ENCODE measurements at regions not wholly inside any gene's neighbourhood (a gene's known extent, or its start where the extent isn't known, plus 50 kb on each side); places are given as distances from the start of the nearest gene placed in this dataset.

- Histone ChIP-seq H3K27ac (ENCODE audit: low read depth in 1 of 2, low read length in 1 of 2) (no peak overlapping the region), H3K4me3 (no peak overlapping the region), H3K9ac (ENCODE audit: insufficient read depth in 1 of 2, low read length in 2 of 2) (no peak overlapping the region), H3K36me3 (ENCODE audit: control insufficient read depth in 4 of 4, insufficient read depth in 4 of 4, low read length in 4 of 4) (no peaks in the 10 kb centered on the region), H3K4me1 (ENCODE audit: control insufficient read depth in 5 of 5, insufficient read depth in 5 of 5, low read length in 5 of 5) (no peaks in the 10 kb centered on the region), H3K9me3 (ENCODE audit: control insufficient read depth in 4 of 4, insufficient read depth in 3 of 4, low read length in 3 of 4) (no peaks in the 10 kb centered on the region), H3K27me3 (ENCODE audit: control insufficient read depth in 3 of 3, insufficient read depth in 3 of 3, low read length in 2 of 3) (no peaks in the 10 kb centered on the region)
- WGBS, 2 donors, result 63 to 70% methylated on average over 1 of the region's 1 CpG
- DNase-seq (peak in 1 of 3 donors; percentile 17), ATAC-seq (ENCODE audit: insufficient read depth, low FRiP score) (no peak)
- TF ChIP-seq, protein P1, sequence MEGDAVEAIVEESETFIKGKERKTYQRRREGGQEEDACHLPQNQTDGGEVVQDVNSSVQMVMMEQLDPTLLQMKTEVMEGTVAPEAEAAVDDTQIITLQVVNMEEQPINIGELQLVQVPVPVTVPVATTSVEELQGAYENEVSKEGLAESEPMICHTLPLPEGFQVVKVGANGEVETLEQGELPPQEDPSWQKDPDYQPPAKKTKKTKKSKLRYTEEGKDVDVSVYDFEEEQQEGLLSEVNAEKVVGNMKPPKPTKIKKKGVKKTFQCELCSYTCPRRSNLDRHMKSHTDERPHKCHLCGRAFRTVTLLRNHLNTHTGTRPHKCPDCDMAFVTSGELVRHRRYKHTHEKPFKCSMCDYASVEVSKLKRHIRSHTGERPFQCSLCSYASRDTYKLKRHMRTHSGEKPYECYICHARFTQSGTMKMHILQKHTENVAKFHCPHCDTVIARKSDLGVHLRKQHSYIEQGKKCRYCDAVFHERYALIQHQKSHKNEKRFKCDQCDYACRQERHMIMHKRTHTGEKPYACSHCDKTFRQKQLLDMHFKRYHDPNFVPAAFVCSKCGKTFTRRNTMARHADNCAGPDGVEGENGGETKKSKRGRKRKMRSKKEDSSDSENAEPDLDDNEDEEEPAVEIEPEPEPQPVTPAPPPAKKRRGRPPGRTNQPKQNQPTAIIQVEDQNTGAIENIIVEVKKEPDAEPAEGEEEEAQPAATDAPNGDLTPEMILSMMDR (IDR thresholded peaks at IDR 0.05; ENCODE audit: control extremely low read depth, extremely low read depth), result no peak
Observed at GRCh38 chr13:74336546-74336945, 202.3 kb upstream of the KLF12 start.

GRCh38 chr13:74335370-74335769 lies 201.2 kb upstream of the KLF12 start:
- Histone ChIP-seq H3K9me3 (ENCODE audit: control insufficient read depth in 4 of 4, insufficient read depth in 3 of 4, low read length in 3 of 4) (no peaks in the 10 kb centered on the region), H3K27ac (ENCODE audit: low read depth in 1 of 2, low read length in 1 of 2) (no peak overlapping the region), H3K36me3 (ENCODE audit: control insufficient read depth in 4 of 4, insufficient read depth in 4 of 4, low read length in 4 of 4) (no peaks in the 10 kb centered on the region), H3K4me1 (ENCODE audit: control insufficient read depth in 5 of 5, insufficient read depth in 5 of 5, low read length in 5 of 5) (no peaks in the 10 kb centered on the region), H3K27me3 (ENCODE audit: control insufficient read depth in 3 of 3, insufficient read depth in 3 of 3, low read length in 2 of 3) (no peaks in the 10 kb centered on the region), H3K4me3 (no peak overlapping the region), H3K9ac (ENCODE audit: insufficient read depth in 1 of 2, low read length in 2 of 2) (no peak overlapping the region)
- ATAC-seq (ENCODE audit: insufficient read depth, low FRiP score), result no peak
- TF ChIP-seq, protein P1 (IDR thresholded peaks at IDR 0.05; ENCODE audit: control extremely low read depth, extremely low read depth), result no peak
- DNase-seq, result no peak
- 66 to 89% methylated on average over 2 of the region's 2 CpGs for WGBS, 2 donors

DNA sequence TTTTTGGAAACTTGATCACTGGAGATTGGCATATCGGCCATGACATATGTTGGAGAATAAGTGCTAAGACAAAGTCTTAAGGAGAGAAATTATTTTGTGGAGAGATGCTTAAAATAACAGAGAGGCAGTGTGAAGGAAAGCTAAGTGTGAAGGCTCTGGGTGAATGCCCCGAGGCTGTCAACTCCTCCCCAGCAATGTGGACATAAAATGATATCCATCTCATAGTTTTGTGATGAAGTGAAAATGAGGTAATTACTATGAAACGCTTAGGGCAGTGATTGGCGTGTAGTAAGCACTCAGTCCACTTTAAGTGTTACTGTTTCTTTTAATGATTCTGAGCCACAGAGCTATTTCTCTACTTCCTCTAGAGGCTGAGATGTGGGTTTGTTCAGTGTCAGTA lies 195.8 kb upstream of the KLF12 start:
- no peaks in the 10 kb centered on the region for H3K36me3 ChIP-seq (ENCODE audit: control insufficient read depth in 4 of 4, insufficient read depth in 4 of 4, low read length in 4 of 4)
- H3K4me3 ChIP-seq, result no peak overlapping the region
- H3K4me1 ChIP-seq (ENCODE audit: control insufficient read depth in 5 of 5, insufficient read depth in 5 of 5, low read length in 5 of 5), result peaks cover 0 to 7% (median 0%) of the 10 kb centered on the region in 5 donors
- ATAC-seq (ENCODE audit: insufficient read depth, low FRiP score), result no peak
- no peaks in the 10 kb centered on the region for H3K9me3 ChIP-seq (ENCODE audit: control insufficient read depth in 4 of 4, insufficient read depth in 3 of 4, low read length in 3 of 4)
- H3K9ac ChIP-seq (ENCODE audit: insufficient read depth in 1 of 2, low read length in 2 of 2), result no peak overlapping the region
- DNase-seq, result no peak
- H3K27me3 ChIP-seq (ENCODE audit: control insufficient read depth in 3 of 3, insufficient read depth in 3 of 3, low read length in 2 of 3), result no peaks in the 10 kb centered on the region
- 69 to 88% methylated on average over 4 of the region's 4 CpGs for WGBS, 2 donors
- H3K27ac ChIP-seq (ENCODE audit: low read depth in 1 of 2, low read length in 1 of 2), result no peak overlapping the region
- TF ChIP-seq, protein P1 (IDR thresholded peaks at IDR 0.05; ENCODE audit: control extremely low read depth, extremely low read depth), result no peak

GRCh38 chr13:74325106-74325505 lies 190.9 kb upstream of the KLF12 start:
- no peaks in the 10 kb centered on the region for H3K9me3 ChIP-seq (ENCODE audit: control insufficient read depth in 4 of 4, insufficient read depth in 3 of 4, low read length in 3 of 4)
- H3K36me3 ChIP-seq (ENCODE audit: control insufficient read depth in 4 of 4, insufficient read depth in 4 of 4, low read length in 4 of 4), result no peaks in the 10 kb centered on the region
- no peak overlapping the region for H3K27ac ChIP-seq (ENCODE audit: low read depth in 1 of 2, low read length in 1 of 2)
- H3K27me3 ChIP-seq (ENCODE audit: control insufficient read depth in 3 of 3, insufficient read depth in 3 of 3, low read length in 2 of 3), result no peaks in the 10 kb centered on the region
- WGBS, 2 donors, result 41 to 61% methylated on average over 3 of the region's 3 CpGs
- no peak overlapping the region for H3K4me3 ChIP-seq
- no peak for ATAC-seq (ENCODE audit: insufficient read depth, low FRiP score)
- H3K9ac ChIP-seq (ENCODE audit: insufficient read depth in 1 of 2, low read length in 2 of 2), result no peak overlapping the region
- TF ChIP-seq, protein P1 (IDR thresholded peaks at IDR 0.05; ENCODE audit: control extremely low read depth, extremely low read depth), result no peak
- DNase-seq, result peak; percentile 75 to 91 (median 88)
- peaks cover 0 to 16% (median 0%) of the 10 kb centered on the region in 5 donors for H3K4me1 ChIP-seq (ENCODE audit: control insufficient read depth in 5 of 5, insufficient read depth in 5 of 5, low read length in 5 of 5)
